GM20000 (cell line): ENCODE measurements at regions not wholly inside any gene's neighbourhood (a gene's known extent, or its start where the extent isn't known, plus 50 kb on each side); places are given as distances from the start of the nearest gene placed in this dataset.

Experiments used
- DNase-seq: peaks from one replicate; pipeline ENCODE4 v3.0.0; 2012; ENCODE audit warnings: low spot score
- CTCF ChIP-seq: IDR thresholded peaks from 2 replicates; pipeline ENCODE4 v1.5.1; 2012; ENCODE audit warnings: mild to moderate bottlenecking, control low read depth; ENCODE audit errors: extremely low read depth, missing control alignments

DNA sequence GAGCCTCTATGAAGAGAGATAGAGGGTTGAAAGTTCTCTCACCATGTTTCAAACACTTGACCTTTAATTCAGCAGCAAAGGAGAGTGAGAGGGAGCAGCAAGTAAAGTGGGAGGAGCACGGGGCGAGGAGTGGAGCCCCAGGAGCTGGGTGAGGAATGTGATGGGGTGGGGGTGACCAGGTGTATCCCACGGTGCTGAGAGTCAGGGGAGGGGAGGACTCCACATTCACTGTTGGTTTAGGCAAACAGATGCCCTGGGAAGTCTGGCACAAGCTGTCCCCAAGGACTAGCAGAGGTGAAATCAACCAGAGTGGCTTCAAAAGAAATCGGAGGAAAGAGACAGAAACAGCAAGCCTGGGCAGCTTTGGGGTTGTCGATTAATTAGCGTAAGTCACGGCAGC, 101.8 kb upstream of the PITRM1 start:
- DNase-seq: no peak
- no peak for TF ChIP-seq CTCF

DNA sequence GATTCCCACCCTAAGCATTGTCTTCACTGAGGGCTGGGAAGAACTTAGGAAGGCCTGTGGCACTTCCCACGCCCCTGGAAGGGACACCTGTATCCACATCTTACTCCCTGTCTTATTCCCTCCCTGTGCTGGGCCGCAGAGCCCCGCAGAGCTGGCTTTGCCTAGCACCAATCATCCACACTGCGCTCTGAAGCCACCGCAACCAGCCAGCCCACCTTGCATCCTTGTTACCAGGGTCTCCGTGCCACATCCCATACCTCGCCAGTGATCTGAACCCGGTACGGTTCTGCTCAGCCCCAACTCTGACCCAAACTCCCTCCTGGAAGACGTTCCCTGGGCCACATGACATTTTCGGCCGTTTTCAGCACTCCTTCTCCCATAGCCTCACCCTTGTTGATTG, 101.4 kb upstream of the PITRM1 start:
- TF ChIP-seq CTCF: no peak
- DNase-seq: no peak

- no peak for TF ChIP-seq CTCF
- DNase-seq: no peak
Measured at GRCh38 chr10:3272300-3272699, 99.7 kb upstream of the PITRM1 start.

- no peak for TF ChIP-seq CTCF
- DNase-seq: no peak
Measured at GRCh38 chr10:3271354-3272115, 99.0 kb upstream of the PITRM1 start.

DNA sequence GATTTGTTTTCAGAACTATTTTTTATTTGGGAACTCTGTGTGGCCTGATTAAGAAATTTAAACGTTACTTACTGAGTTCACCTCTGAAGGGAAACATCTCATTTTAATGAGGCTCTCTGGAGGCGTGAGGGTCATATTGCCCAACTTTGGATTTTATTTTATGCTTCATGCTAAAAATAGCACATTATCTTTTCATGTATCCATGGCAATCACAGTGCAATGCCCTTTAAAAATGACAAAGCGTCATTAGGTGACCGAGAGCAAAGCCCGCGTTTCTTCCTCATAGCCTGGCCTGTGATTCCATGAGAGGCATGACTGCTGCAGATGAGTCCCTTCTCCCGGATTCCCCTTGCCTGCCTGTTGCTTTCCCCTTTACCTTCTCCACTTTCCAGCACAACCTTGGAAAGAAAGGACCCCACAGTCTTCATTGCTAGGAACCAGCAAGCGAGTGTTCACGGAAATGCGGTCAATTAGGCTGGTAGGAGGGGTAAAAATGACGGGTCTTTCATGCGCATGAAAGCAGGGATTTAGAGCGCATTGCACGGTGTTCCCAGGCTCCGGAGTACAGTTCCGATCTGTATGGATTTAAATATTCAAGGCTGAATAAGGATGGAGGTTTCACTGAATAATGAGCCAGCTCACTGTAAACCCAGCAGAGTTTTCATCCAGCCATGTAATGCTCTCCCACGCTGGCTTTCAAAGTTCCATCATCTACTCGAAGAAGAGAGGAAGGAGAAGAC, 98.2 kb upstream of the PITRM1 start:
- TF ChIP-seq CTCF: no peak
- DNase-seq: no peak

DNA sequence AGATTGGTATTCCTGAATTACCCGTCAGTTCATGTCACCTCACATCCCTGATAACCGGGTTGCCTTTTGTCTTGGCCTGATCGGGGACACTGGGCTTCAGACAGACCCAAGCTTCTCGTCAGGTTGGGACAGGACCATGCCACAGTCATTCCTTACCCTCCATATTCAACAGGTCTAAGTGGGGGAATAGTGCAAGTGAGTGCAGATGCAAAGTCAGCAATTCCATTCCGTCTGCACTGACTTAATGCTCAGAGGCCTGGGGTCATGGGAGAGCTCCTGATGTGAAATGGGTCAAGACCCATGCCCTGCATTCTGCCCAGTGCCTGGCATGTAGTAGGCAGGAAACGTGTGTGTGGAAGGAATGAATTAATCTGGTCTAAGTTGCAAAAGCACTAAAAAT, 95.4 kb upstream of the PITRM1 start:
- no peak for TF ChIP-seq CTCF

GRCh38 chr10:3265088-3265487, 92.5 kb upstream of the PITRM1 start:
- DNase-seq: no peak
- TF ChIP-seq CTCF: no peak

More for the DNA sequence above, 95.4 kb upstream of the PITRM1 start:
- no peak for DNase-seq
